Neuronal stem cell (in vitro differentiated cells): ENCODE measurements at regions not wholly inside any gene's neighbourhood (a gene's known extent, or its start where the extent isn't known, plus 50 kb on each side); places are given as distances from the start of the nearest gene placed in this dataset.

Experiments used
- DNase-seq: peaks from one replicate; pipeline ENCODE4 v3.0.0-alpha.2; 2013; ENCODE audit warnings: low spot score
- H2AFZ ChIP-seq: one replicate; pipeline ENCODE4 v1.6.1; 2013; ENCODE audit warnings: mild to moderate bottlenecking, low read length, inconsistent platforms
- H2AK5ac ChIP-seq: 2 replicates; pipeline ENCODE4 v1.6.1; 2013; ENCODE audit warnings: low read depth, mild to moderate bottlenecking, inconsistent platforms, low read length, moderate library complexity, mixed read lengths
- H2BK120ac ChIP-seq: 2 replicates; pipeline ENCODE4 v1.6.1; 2013; ENCODE audit warnings: low read depth, mild to moderate bottlenecking, inconsistent platforms, low read length, moderate library complexity, mixed read lengths
- H2BK12ac ChIP-seq: one replicate; pipeline ENCODE4 v1.6.1; 2013; ENCODE audit warnings: low read length, inconsistent platforms
- H2BK15ac ChIP-seq: 2 replicates; pipeline ENCODE4 v1.6.1; 2013; ENCODE audit warnings: mild to moderate bottlenecking, low read length, inconsistent platforms, mixed read lengths
- H2BK5ac ChIP-seq: one replicate; pipeline ENCODE4 v1.6.1; 2013; ENCODE audit warnings: inconsistent platforms, mild to moderate bottlenecking, low read length, moderate library complexity
- H3K14ac ChIP-seq: one replicate; pipeline ENCODE4 v1.6.1; 2013; ENCODE audit warnings: low read length, inconsistent platforms
- H3K18ac ChIP-seq: 2 replicates; pipeline ENCODE4 v1.6.1; 2013; ENCODE audit warnings: low read length, inconsistent platforms
- H3K23ac ChIP-seq: 2 replicates; pipeline ENCODE4 v1.6.1; 2013; ENCODE audit warnings: low read depth, mild to moderate bottlenecking, mixed read lengths, low read length, inconsistent platforms; ENCODE audit not compliant: poor library complexity
- H3K27ac ChIP-seq: replicated peaks from 3 replicates; pipeline ENCODE4 v1.5.1; 2013; ENCODE audit warnings: low read length, inconsistent platforms
- H3K27me3 ChIP-seq, 3 experiments: 2 replicates each; pipeline ENCODE4 v1.6.1; 2013; ENCODE audit warnings: low read length in 3 of 3, mild to moderate bottlenecking in 2 of 3, inconsistent platforms in 1 of 3, low read depth in 1 of 3, mixed read lengths in 1 of 3, moderate library complexity in 1 of 3; ENCODE audit not compliant: control insufficient read depth in 3 of 3, insufficient read depth in 3 of 3
- H3K36me3 ChIP-seq, 2 donors: replicated peaks in 1 of 2; 2 replicates each; pipeline ENCODE4 v1.6.1; 2013; ENCODE audit warnings: low read length in 2 of 2; ENCODE audit not compliant: control insufficient read depth in 2 of 2, insufficient read depth in 2 of 2
- H3K4ac ChIP-seq: 2 replicates; pipeline ENCODE4 v1.6.1; 2013; ENCODE audit warnings: inconsistent platforms, mild to moderate bottlenecking, low read length, moderate library complexity
- H3K4me1 ChIP-seq, 2 donors: 1 replicate in 1 of 2; 2 replicates in 1 of 2; pipeline ENCODE4 v1.6.1; 2013; ENCODE audit warnings: low read length in 2 of 2, low read depth in 1 of 2; ENCODE audit not compliant: control insufficient read depth in 2 of 2, insufficient read depth in 1 of 2
- H3K4me2 ChIP-seq: one replicate; pipeline ENCODE4 v1.6.1; 2013; ENCODE audit warnings: mild to moderate bottlenecking, low read length, inconsistent platforms; ENCODE audit not compliant: insufficient read depth, poor library complexity, severe bottlenecking
- H3K4me3 ChIP-seq, 2 donors: 2 replicates each; pipeline ENCODE4 v1.5.1; 2013; ENCODE audit warnings: low read length in 2 of 2, mild to moderate bottlenecking in 2 of 2, inconsistent platforms in 1 of 2, moderate library complexity in 1 of 2
- H3K79me1 ChIP-seq: one replicate; pipeline ENCODE4 v1.6.1; 2013; ENCODE audit warnings: low read depth, mild to moderate bottlenecking, inconsistent platforms, low read length, moderate library complexity
- H3K9ac ChIP-seq: one replicate; pipeline ENCODE4 v1.6.1; 2013; ENCODE audit warnings: mild to moderate bottlenecking, low read depth, low read length, inconsistent platforms; ENCODE audit not compliant: poor library complexity
- H3K9me3 ChIP-seq, 2 donors: replicated peaks in 1 of 2; 2 replicates each; pipeline versions ENCODE3 to v1.6.1; 2013; ENCODE audit warnings: low read length in 2 of 2, mild to moderate bottlenecking in 2 of 2, inconsistent platforms in 1 of 2, low read depth in 1 of 2, mixed read lengths in 1 of 2, moderate library complexity in 1 of 2; ENCODE audit not compliant: control insufficient read depth in 2 of 2, insufficient read depth in 1 of 2
- H4K8ac ChIP-seq: one replicate; pipeline ENCODE4 v1.6.1; 2013; ENCODE audit warnings: low read depth, mild to moderate bottlenecking, inconsistent platforms, low read length, moderate library complexity
- H4K91ac ChIP-seq: one replicate; pipeline ENCODE4 v1.6.1; 2013; ENCODE audit warnings: low read length, low read depth, mild to moderate bottlenecking, inconsistent platforms; ENCODE audit not compliant: poor library complexity
- WGBS, 2 donors: extraction: QIAGEN DNeasy Blood & Tissue Kit; methylation state at CpG; one replicate each; pipeline ENCODE4 v1.1.7; 2013; ENCODE audit warnings: missing lambda C conversion rate in 2 of 2, mixed read lengths in 1 of 2; ENCODE audit not compliant: insufficient read length in 2 of 2, insufficient replicate concordance in 1 of 2; ENCODE audit errors: extremely low coverage in 2 of 2; 5-methylcytosine and 5-hydroxymethylcytosine counted together

- Histone ChIP-seq H2BK15ac (no peak overlapping the region), H2BK120ac (no peak overlapping the region), H3K27me3 (peaks cover 0 to 10% (median 0%) of the 10 kb centered on the region in 3 experiments), H3K4me3 (no peak overlapping the region), H2BK12ac (no peak overlapping the region), H2BK5ac (no peak overlapping the region), H3K27ac (no peak overlapping the region), H3K9me3 (no peaks in the 10 kb centered on the region), H4K8ac (no peak overlapping the region), H2AK5ac (no peak overlapping the region), H3K4me2 (no peak overlapping the region), H4K91ac (no peak overlapping the region), H3K18ac (no peak overlapping the region), H3K23ac (no peak overlapping the region), H3K14ac (no peak overlapping the region), H3K36me3 (no peaks in the 10 kb centered on the region), H3K79me1 (no peaks in the 10 kb centered on the region), H2AFZ (no peak overlapping the region), H3K9ac (no peak overlapping the region), H3K4me1 (no peaks in the 10 kb centered on the region), H3K4ac (no peak overlapping the region)
- no peak for DNase-seq
- no CpG with 5 or more reads among the region's 3 CpGs for WGBS, 2 donors
These were observed 206.2 kb upstream of the IRX5 start for GRCh38 chr16:54724346-54724925.

DNA sequence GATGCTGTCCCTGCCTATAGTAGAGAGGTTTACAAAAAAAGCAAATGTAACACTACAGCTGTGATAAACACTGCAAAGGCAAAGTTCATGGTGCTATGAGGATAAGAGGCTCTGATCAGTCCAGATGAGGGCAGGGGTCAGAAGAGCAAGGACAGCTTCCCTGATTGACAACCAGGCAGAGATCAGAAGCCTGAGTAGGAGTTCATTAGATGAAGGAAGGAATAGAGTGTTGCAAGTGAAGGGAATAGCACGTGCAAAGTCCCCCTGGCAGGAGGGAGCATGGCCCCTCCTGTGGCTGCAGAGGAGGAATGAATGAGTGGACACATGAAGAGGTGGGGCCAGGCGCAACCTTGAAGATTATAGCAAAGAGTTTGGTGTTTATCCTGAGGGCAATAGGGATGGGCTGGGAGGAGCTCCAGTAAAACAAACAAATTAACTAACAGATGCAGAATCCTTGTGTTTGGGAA lies 208.4 kb upstream of the IRX5 start:
- Histone ChIP-seq H3K4me2 (no peak overlapping the region), H3K9me3 (no peaks in the 10 kb centered on the region), H2BK15ac (no peak overlapping the region), H3K4ac (no peak overlapping the region), H2AFZ (no peak overlapping the region), H3K4me3 (no peak overlapping the region), H3K18ac (no peak overlapping the region), H2AK5ac (no peak overlapping the region), H3K36me3 (no peaks in the 10 kb centered on the region), H3K14ac (no peak overlapping the region), H2BK5ac (no peak overlapping the region), H3K9ac (no peak overlapping the region), H3K23ac (no peak overlapping the region), H3K27me3 (peaks cover 0 to 13% (median 0%) of the 10 kb centered on the region in 3 experiments), H3K27ac (no peak overlapping the region), H4K8ac (no peak overlapping the region), H3K79me1 (no peaks in the 10 kb centered on the region), H2BK120ac (no peak overlapping the region), H2BK12ac (no peak overlapping the region), H4K91ac (no peak overlapping the region), H3K4me1 (no peaks in the 10 kb centered on the region)
- WGBS, 2 donors, result no CpG with 5 or more reads among the region's 2 CpGs
- no peak for DNase-seq

DNA sequence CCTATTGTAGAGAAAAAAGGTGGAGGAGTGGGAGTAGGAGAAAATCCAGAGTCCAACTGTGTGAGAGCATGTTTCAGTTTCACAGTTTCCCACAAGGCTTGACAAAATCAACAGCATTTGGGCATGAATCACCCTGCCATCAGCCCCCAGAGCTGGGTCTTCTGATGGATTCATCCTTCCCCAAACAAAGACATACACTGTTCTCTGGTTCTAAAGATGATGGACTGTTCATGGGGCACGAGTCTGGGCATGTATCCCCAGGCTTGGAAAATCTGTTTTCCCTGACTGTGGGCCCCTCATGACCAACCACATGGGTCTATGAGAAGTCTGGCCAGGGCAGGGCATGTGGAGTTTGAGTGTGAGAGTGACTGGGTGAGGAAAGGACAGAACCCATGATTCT lies 210.4 kb upstream of the IRX5 start:
- Histone ChIP-seq H3K23ac (no peak overlapping the region), H2BK12ac (no peak overlapping the region), H3K4ac (no peak overlapping the region), H2AFZ (peak overlapping the region; percentile 8), H4K91ac (no peak overlapping the region), H2BK15ac (no peak overlapping the region), H3K36me3 (no peaks in the 10 kb centered on the region), H3K4me1 (no peaks in the 10 kb centered on the region), H2BK120ac (no peak overlapping the region), H3K79me1 (no peaks in the 10 kb centered on the region), H4K8ac (no peak overlapping the region), H2BK5ac (no peak overlapping the region), H3K27me3 (peaks cover 0 to 13% (median 0%) of the 10 kb centered on the region in 3 experiments), H3K9ac (no peak overlapping the region), H2AK5ac (no peak overlapping the region), H3K14ac (no peak overlapping the region), H3K4me3 (no peak overlapping the region), H3K4me2 (no peak overlapping the region), H3K9me3 (no peaks in the 10 kb centered on the region), H3K18ac (no peak overlapping the region), H3K27ac (no peak overlapping the region)
- DNase-seq, result no peak
- WGBS, 2 donors, result no CpG with 5 or more reads among the region's 1 CpG

- no peaks in the 10 kb centered on the region for H3K79me1 ChIP-seq
- H2BK15ac ChIP-seq, result no peak overlapping the region
- H3K27me3 ChIP-seq, result peaks cover 0 to 11% (median 0%) of the 10 kb centered on the region in 3 experiments
- DNase-seq, result no peak
- H2BK12ac ChIP-seq, result no peak overlapping the region
- H3K14ac ChIP-seq, result no peak overlapping the region
- H3K4me2 ChIP-seq, result no peak overlapping the region
- H3K4me1 ChIP-seq, result no peaks in the 10 kb centered on the region
- no peak overlapping the region for H2BK120ac ChIP-seq
- H3K18ac ChIP-seq, result no peak overlapping the region
- no peak overlapping the region for H4K8ac ChIP-seq
- no peak overlapping the region for H2AFZ ChIP-seq
- no peak overlapping the region for H2AK5ac ChIP-seq
- H3K9ac ChIP-seq, result no peak overlapping the region
- H3K27ac ChIP-seq, result no peak overlapping the region
- H3K4ac ChIP-seq, result no peak overlapping the region
- no peaks in the 10 kb centered on the region for H3K36me3 ChIP-seq
- WGBS, 2 donors, result no CpG with 5 or more reads among the region's 10 CpGs
- no peak overlapping the region for H4K91ac ChIP-seq
- no peaks in the 10 kb centered on the region for H3K9me3 ChIP-seq
- H2BK5ac ChIP-seq, result no peak overlapping the region
- H3K23ac ChIP-seq, result no peak overlapping the region
- no peak overlapping the region for H3K4me3 ChIP-seq
These were observed 211.0 kb upstream of the IRX5 start for GRCh38 chr16:54719624-54720023.
